HL-60 (cell line): ENCODE measurements at regions not wholly inside any gene's neighbourhood (a gene's known extent, or its start where the extent isn't known, plus 50 kb on each side); places are given as distances from the start of the nearest gene placed in this dataset.

Experiments used
- CTCF ChIP-seq: IDR thresholded peaks from one replicate; pipeline ENCODE4 v1.5.1; 2011; ENCODE audit warnings: low read length, control low read depth, inconsistent platforms; ENCODE audit not compliant: insufficient read depth
- GABPA ChIP-seq: IDR thresholded peaks from 2 replicates; pipeline ENCODE4 v1.6.1; 2012; ENCODE audit warnings: low read depth
- POLR2AphosphoS5 ChIP-seq: IDR thresholded peaks from 2 replicates; pipeline ENCODE4 v1.6.1; 2012; ENCODE audit warnings: low read depth
- SPI1 ChIP-seq: IDR thresholded peaks from 2 replicates; pipeline ENCODE4 v1.6.1; 2012; ENCODE audit warnings: low read depth, mild to moderate bottlenecking, borderline replicate concordance
- TF ChIP-seq, protein P1 (sequence below): IDR thresholded peaks from 2 replicates; pipeline ENCODE4 v1.6.1; 2012; ENCODE audit warnings: low read depth; ENCODE audit not compliant: insufficient replicate concordance

DNA sequence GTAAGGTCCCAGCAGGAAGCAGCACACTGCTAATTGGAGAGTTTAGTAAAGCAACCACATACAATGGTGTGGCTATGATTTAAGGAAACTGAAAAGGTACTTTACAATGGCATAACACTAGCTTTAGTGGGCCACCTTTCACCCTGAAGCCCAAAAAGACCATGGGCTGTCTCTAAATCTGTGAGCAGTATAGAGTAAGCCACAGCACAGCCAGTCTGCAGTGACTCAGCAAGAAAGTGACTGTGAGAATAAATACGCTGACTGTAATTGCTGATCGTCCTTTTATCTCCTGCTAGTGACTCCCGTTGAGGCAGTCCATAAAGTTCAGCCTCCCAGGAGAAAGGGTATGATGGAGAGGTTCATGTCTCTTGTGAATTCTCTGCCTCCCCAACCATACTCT is 679.8 kb upstream of the KIF2B start:
- TF ChIP-seq CTCF (no peak), GABPA (no peak), POLR2AphosphoS5 (no peak), SPI1 (no peak)
- TF ChIP-seq, protein P1, sequence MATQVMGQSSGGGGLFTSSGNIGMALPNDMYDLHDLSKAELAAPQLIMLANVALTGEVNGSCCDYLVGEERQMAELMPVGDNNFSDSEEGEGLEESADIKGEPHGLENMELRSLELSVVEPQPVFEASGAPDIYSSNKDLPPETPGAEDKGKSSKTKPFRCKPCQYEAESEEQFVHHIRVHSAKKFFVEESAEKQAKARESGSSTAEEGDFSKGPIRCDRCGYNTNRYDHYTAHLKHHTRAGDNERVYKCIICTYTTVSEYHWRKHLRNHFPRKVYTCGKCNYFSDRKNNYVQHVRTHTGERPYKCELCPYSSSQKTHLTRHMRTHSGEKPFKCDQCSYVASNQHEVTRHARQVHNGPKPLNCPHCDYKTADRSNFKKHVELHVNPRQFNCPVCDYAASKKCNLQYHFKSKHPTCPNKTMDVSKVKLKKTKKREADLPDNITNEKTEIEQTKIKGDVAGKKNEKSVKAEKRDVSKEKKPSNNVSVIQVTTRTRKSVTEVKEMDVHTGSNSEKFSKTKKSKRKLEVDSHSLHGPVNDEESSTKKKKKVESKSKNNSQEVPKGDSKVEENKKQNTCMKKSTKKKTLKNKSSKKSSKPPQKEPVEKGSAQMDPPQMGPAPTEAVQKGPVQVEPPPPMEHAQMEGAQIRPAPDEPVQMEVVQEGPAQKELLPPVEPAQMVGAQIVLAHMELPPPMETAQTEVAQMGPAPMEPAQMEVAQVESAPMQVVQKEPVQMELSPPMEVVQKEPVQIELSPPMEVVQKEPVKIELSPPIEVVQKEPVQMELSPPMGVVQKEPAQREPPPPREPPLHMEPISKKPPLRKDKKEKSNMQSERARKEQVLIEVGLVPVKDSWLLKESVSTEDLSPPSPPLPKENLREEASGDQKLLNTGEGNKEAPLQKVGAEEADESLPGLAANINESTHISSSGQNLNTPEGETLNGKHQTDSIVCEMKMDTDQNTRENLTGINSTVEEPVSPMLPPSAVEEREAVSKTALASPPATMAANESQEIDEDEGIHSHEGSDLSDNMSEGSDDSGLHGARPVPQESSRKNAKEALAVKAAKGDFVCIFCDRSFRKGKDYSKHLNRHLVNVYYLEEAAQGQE = no peak
